Body of pancreas (tissue), 4 donors: ENCODE measurements at regions not wholly inside any gene's neighbourhood (a gene's known extent, or its start where the extent isn't known, plus 50 kb on each side); places are given as distances from the start of the nearest gene placed in this dataset.
"Not testable (repeated sequence)": the region's sequence is repeated elsewhere in the genome, so short reads cannot be mapped to it uniquely, and the experiment has no call there.

ENCODE experiments used
- ATAC-seq: fragments of 150-250 bp; one replicate; pipeline ENCODE4 v1.9.1; 2016
- DNase-seq, 4 donors: peaks; one replicate each; pipeline ENCODE4 v3.0.0-alpha.2; 2019
- H3K27ac ChIP-seq, 4 donors: fragments of 200-600 bp; sonication (generic); 1 replicate in 3 of 4; 2 replicates in 1 of 4; pipeline versions ENCODE4 v1.5.1 to v1.6.1; 2016 to 2019; ENCODE audit warnings: mild to moderate bottlenecking in 1 of 4, mixed read lengths in 1 of 4, moderate library complexity in 1 of 4
- H3K27me3 ChIP-seq, 2 donors: fragments of 200-600 bp; sonication (generic); one replicate each; pipeline ENCODE4 v1.6.0; 2016; ENCODE audit warnings: mild to moderate bottlenecking in 1 of 2
- H3K36me3 ChIP-seq, 2 donors: fragments of 200-600 bp; sonication (generic); replicated peaks in 1 of 2; 2 replicates each; pipeline ENCODE4 v1.5.1; 2016; ENCODE audit warnings: low read depth in 2 of 2; ENCODE audit not compliant: insufficient read depth in 1 of 2
- H3K4me1 ChIP-seq: fragments of 200-600 bp; sonication (generic); one replicate; pipeline ENCODE4 v1.6.0; 2016
- H3K4me3 ChIP-seq, 2 donors: fragments of 200-600 bp; sonication (generic); 1 replicate in 1 of 2; 2 replicates in 1 of 2; pipeline ENCODE4 v1.5.1; 2016 to 2019
- H3K9me3 ChIP-seq, 3 donors: fragments of 200-600 bp; sonication (generic); 1 replicate in 2 of 3; 2 replicates in 1 of 3; pipeline ENCODE4 v1.5.1; 2016
- POLR2A ChIP-seq, 3 donors: fragments of 450-650 bp; IDR thresholded peaks; one replicate each; pipeline ENCODE4 v1.6.1; 2016; ENCODE audit warnings: antibody characterized with exemption in 3 of 3, mild to moderate bottlenecking in 2 of 3
- WGBS, 2 donors: methylation state at CpG; one replicate each; pipeline ENCODE4 v1.1.5; 2017; 5-methylcytosine and 5-hydroxymethylcytosine counted together
- intact Hi-C: fragments of 100-400 bp; cut with DNase I; formaldehyde crosslinking; loops from one replicate; pipeline ENCODE4 v1.15.1; 2023
- TF ChIP-seq, protein P1 (sequence below), 7 experiments: fragments of 450-650 bp in 4 of 7; fragments of 200-600 bp in 3 of 7; sonication (generic) in 3 of 7; IDR thresholded peaks; one replicate each; pipeline ENCODE4 v1.5.1; 2016 to 2019; ENCODE audit warnings: antibody characterized with exemption in 7 of 7

DNA sequence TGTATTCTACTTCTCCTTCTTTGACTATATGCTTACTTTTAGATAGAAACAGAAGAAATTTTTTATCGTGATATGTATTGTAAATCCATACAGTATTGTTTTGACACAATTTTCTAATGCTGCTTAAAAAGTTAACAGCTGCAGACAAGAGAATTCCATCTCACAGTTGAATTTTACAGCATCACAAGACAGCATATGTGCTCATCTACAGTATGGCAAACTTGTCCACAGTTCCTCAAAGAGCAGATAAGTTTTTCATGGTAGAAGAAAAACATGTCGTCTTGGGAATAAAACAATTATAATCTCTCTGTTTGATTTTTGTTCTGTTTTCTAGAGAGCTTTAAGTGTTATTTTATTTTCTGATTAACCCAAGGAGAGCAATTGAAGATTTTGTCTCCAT is 438.5 kb upstream of the NUDT12 start:
- DNase-seq = no peak
- H3K27me3 ChIP-seq = no peaks in the 10 kb centered on the region
- TF ChIP-seq, protein P1, sequence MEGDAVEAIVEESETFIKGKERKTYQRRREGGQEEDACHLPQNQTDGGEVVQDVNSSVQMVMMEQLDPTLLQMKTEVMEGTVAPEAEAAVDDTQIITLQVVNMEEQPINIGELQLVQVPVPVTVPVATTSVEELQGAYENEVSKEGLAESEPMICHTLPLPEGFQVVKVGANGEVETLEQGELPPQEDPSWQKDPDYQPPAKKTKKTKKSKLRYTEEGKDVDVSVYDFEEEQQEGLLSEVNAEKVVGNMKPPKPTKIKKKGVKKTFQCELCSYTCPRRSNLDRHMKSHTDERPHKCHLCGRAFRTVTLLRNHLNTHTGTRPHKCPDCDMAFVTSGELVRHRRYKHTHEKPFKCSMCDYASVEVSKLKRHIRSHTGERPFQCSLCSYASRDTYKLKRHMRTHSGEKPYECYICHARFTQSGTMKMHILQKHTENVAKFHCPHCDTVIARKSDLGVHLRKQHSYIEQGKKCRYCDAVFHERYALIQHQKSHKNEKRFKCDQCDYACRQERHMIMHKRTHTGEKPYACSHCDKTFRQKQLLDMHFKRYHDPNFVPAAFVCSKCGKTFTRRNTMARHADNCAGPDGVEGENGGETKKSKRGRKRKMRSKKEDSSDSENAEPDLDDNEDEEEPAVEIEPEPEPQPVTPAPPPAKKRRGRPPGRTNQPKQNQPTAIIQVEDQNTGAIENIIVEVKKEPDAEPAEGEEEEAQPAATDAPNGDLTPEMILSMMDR (IDR thresholded peaks at IDR 0.05) = no peak
- TF ChIP-seq POLR2A (IDR thresholded peaks at IDR 0.05) = no peak
- H3K36me3 ChIP-seq = no peaks in the 10 kb centered on the region
- H3K27ac ChIP-seq = no peak overlapping the region
- intact Hi-C loops = no loop called here
- WGBS, 2 donors = 64 to 72% methylated on average over 2 of the region's 2 CpGs
- H3K4me1 ChIP-seq = no peaks in the 10 kb centered on the region
- no peak overlapping the region for H3K4me3 ChIP-seq
- no peak for ATAC-seq
- no peaks in the 10 kb centered on the region for H3K9me3 ChIP-seq

DNA sequence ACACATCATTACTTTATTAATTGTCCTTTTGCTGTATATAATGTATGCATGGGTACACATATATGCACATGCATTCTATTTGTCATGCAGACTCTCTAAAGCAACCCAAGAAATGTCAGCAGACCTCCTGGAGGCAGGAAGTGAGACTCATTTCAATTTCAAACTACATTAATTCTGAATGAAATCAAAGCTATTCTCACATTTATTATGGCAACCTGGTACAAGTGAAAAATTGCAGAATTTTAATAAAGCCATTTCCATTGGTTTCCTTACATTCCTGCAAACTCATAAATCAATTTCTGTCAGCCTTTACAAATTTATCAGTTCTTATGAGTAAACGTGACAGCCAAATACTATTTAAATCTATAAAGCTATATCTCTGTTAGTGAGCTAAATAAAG is 430.4 kb upstream of the NUDT12 start:
- Histone ChIP-seq H3K9me3 (no peaks in the 10 kb centered on the region), H3K4me3 (no peak overlapping the region), H3K4me1 (no peaks in the 10 kb centered on the region), H3K36me3 (no peaks in the 10 kb centered on the region), H3K27ac (no peak overlapping the region), H3K27me3 (no peaks in the 10 kb centered on the region)
- intact Hi-C loops = no loop called here
- no peak for TF ChIP-seq POLR2A (IDR thresholded peaks at IDR 0.05)
- TF ChIP-seq, protein P1 (IDR thresholded peaks at IDR 0.05) = no peak
- 9 to 16% methylated on average over 1 of the region's 1 CpG for WGBS, 2 donors
- no peak for DNase-seq
- no peak for ATAC-seq

DNA sequence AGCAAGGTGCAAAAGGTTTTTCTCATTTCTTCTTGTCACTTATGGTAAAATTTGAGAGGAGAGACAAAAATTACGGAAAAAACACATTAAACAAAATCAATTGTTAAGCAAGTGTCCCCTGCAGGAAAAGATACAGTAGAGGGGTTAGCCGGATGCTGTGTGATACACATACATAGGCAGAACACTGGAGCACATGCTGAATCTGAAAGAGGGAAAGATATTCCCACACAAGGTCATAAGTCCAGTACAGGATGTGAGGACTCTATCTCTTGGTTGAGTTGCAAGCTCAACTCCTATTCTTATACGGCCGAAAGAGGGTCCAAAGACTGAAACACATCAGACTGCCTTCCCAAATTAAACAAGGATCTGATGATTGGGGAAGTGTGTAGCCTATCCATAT is 427.5 kb upstream of the NUDT12 start:
- Histone ChIP-seq H3K27me3 (no peaks in the 10 kb centered on the region), H3K36me3 (no peaks in the 10 kb centered on the region), H3K9me3 (no peaks in the 10 kb centered on the region), H3K27ac (no peak overlapping the region), H3K4me1 (no peaks in the 10 kb centered on the region), H3K4me3 (no peak overlapping the region)
- intact Hi-C loops = no loop called here
- 63 to 64% methylated on average over 4 of the region's 4 CpGs for WGBS, 2 donors
- DNase-seq (no peak), ATAC-seq (no peak)
- TF ChIP-seq, protein P1 (IDR thresholded peaks at IDR 0.05) = no peak
- TF ChIP-seq POLR2A (IDR thresholded peaks at IDR 0.05) = no peak

DNA sequence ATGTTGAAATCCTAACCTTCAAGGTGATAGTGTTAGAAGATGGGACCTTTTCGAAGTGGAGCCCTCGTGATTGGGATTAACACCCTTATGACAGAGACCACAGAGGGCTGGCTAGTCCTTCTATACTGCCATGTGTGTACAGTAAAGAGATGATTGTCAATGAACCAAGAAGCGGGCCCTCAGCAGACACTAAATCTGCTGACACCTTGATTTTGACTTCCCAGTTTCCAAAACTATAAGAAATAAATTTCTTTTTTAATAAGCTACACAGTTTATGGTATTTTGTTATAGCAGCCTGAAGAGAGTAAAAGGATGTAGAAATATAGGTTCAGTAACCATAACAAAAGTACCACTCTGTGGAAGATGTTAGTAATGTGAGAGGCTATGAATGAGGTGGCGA is 419.0 kb upstream of the NUDT12 start:
- intact Hi-C loops = no loop called here
- no peak for DNase-seq

DNA sequence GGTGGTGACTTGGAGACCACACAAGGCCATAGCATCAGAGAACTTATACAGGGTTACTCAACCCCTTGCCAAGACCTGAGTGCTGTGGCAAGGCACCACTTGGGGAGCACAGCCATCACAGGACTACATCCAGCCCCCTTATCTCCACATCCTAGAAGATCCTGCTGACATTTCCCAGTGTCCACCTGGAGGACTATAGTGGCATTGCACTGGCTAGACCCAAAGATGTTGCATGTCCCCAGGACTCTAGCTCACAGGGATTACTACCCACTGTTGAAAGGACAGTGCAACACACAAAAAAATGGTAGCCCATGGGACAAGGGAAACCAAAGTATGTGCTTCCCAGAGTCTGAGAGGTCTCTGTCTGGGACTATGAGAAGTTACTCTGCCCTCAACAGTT is 411.1 kb upstream of the NUDT12 start:
- TF ChIP-seq, protein P1 (IDR thresholded peaks at IDR 0.05) = no peak
- TF ChIP-seq POLR2A (IDR thresholded peaks at IDR 0.05) = no peak

More for the DNA sequence above, 419.0 kb upstream of the NUDT12 start:
- Histone ChIP-seq H3K9me3 (no peaks in the 10 kb centered on the region), H3K36me3 (no peaks in the 10 kb centered on the region), H3K4me1 (no peaks in the 10 kb centered on the region), H3K27ac (no peak overlapping the region), H3K4me3 (no peak overlapping the region), H3K27me3 (no peaks in the 10 kb centered on the region)
- TF ChIP-seq, protein P1 (IDR thresholded peaks at IDR 0.05) = no peak
- TF ChIP-seq POLR2A (IDR thresholded peaks at IDR 0.05) = no peak
- ATAC-seq = no peak
- 68 to 78% methylated on average over 4 of the region's 4 CpGs for WGBS, 2 donors

DNA sequence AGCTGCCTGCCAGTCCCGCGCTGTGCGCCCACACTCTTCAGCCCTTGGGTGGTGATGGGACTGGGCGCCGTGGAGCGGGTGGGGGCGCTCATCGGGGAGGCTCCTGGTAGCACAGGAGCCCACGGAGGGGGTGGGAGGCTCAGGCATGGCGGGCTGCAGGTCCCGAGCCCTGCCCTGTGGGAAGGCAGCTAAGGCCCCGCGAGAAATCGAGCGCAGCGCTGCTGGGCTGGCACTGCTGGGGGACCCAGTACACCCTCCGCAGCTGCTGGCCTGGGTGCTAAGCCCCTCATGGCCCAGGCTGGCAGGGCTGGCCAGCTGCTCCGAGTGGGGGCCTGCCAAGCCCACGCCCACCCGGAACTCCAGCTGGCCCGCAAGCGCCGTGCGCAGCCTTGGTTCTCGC is 403.7 kb upstream of the NUDT12 start:
- DNase-seq, H3K27ac ChIP-seq, intact Hi-C loops, H3K4me1 ChIP-seq, H3K9me3 ChIP-seq, H3K27me3 ChIP-seq, H3K36me3 ChIP-seq, ATAC-seq, H3K4me3 ChIP-seq: not testable (repeated sequence)
- WGBS, 2 donors = 91 to 95% methylated on average over 4 to 25 of the region's 25 CpGs

More for the DNA sequence above, 411.1 kb upstream of the NUDT12 start:
- ATAC-seq (no peak), DNase-seq (no peak)
- no peak overlapping the region for H3K4me3 ChIP-seq
- H3K4me1 ChIP-seq = no peaks in the 10 kb centered on the region
- no peak overlapping the region for H3K27ac ChIP-seq
- H3K36me3 ChIP-seq = no peaks in the 10 kb centered on the region
- no peaks in the 10 kb centered on the region for H3K27me3 ChIP-seq
- intact Hi-C loops = no loop called here
- H3K9me3 ChIP-seq = no peaks in the 10 kb centered on the region
